ENCODE measurements at regions not wholly inside any gene's neighbourhood (a gene's known extent, or its start where the extent isn't known, plus 50 kb on each side); places are given as distances from the start of the nearest gene placed in this dataset.
"Not testable (repeated sequence)": the region's sequence is repeated elsewhere in the genome, so short reads cannot be mapped to it uniquely, and the experiment has no call there.

DNA sequence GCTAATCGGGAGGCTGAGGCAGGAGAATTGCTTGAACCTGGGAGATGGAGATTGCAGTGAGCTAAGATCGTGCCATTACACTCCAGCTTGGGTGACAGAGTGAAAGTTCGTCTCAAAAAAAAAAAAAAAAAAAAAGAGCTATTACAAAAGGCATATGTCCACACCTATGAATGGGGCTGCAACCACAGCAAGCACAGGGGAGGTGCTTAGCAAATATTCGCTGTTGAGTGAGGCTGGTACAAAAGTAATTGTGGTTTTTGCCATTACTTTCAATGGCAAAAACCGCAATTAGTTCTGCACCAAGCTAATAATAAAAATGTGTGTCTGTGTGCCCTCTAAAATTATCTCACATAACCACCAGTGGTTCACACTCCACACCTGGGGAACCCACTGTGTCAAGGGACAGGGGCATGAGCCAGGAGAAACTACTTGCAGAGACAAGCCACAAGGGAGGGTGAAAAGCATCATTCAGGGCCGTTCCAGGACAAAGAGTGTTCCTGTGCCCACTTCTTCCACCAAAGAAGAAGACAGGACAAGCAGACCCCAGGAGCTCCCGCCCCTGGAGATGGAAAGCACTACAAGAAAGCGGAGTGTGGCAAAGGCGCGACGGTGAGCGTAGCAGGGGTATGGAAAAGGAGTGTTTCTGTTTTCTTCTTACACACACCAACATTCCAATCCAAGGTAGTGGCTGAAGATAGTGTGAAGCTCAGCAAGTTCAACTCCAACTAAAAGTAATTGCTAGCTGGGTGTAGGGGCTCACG lies 84.4 kb upstream of the CNEP1R1 start:
- no peak for DNase-seq

GRCh38 chr16:49944221-49944620 lies 80.8 kb upstream of the CNEP1R1 start:
- DNase-seq: no peak

DNA sequence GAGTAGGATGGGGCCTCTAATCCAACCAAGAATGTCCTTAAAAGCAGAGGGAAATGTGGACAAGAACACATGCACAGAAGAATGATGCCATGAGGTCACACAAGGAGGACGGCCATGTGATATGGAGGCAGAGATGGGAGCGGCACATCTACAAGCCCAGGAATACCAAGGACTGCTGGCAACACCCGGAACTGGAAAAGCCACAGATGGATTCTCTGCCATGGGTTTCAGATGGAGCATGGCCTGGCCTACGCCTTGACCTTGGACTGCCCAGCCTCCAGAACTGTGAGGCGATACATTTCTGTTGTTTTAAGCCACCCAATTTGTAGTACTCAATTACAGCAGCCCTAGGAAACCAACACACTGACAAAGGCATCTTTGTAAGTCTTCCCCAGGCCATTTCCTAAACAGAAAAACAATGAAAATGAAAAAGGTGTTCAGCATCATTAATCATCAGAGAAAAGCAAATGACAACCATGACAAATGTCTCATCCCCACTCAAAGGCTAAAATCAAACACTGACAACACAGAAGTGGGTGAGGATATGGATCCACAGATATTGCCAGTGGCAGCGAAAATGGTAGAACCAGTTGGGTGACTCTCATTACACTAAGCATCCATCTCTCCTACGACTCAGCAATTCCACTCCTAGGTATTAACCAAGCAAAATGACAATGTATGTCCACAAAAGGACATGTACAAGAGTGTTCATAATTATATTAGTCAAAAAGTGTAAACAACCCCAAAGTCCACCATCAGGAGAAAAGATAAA lies 76.9 kb upstream of the CNEP1R1 start:
- DNase-seq: no peak

DNA sequence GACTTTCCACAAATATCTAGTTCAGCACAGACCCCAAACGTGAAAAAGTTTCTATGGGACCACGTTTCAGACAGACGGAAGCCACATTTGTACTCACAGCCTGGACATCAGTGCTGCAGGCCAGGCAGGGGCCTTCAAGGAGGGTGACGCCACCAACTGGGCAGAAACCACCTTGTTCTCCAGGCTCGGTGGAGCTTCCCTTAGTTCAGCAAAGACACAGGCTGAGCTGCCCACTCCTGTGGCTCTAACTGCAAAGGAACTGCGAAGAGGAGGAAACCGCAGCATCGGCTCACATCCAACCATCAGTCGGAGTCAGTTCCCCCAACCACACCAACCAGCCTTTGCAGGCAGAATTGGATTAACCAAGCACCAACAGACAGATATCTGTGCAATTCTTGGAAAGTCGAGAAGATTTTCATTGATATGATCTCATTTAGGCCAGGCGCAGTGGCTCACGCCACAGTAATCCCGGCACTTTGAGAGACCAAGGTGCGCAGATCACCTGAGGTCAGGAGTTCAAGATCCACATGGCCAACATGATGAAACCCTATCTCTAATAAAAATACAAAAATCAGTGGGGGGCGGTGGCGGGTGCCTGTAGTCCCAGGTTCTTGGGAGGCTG lies 73.3 kb upstream of the CNEP1R1 start:
- no peak for DNase-seq

- no peak for DNase-seq
These were observed 72.6 kb upstream of the CNEP1R1 start for GRCh38 chr16:49952386-49952785.

DNA sequence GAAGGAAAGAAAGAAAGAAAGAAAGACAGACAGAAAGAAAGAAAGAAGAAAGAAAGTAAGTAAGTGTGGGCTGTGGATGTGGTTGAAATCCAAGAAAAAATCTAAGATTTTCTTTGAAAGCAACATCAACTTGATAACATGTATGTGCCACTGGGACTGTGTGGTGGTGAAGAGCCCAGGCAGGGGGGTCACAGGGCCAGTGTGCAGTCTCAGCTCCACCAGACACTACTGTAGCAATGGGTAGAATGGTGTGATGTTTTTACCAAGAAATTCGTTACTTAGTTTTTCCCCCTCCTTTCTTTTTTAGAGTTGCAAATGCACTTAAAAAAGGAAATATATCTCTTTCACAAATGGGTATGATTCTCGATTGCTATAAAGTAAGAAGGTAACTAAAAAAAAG lies 71.9 kb upstream of the CNEP1R1 start:
- DNase-seq: no peak

GRCh38 chr16:49955858-49956257 lies 69.2 kb upstream of the CNEP1R1 start:
- no peak for DNase-seq

DNA sequence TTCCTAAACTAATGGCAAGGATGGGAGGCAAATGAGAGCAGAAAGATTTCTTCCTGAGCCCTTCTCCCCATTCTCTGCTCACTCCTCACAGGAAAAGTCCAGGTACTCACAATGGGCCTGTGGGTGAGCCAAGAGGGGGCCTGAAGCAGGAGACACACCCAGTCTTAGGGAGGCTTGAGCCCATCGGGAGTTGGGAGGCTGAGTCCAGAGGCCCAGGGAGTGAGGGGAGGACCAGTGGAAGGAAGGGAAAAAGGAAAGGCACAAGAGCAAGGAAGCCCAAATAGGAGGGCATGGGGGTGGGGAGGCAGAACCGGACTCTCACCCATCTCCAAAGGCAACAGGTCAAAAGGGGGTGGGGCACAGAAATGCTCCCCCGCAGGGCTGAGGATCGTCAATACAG lies 68.1 kb upstream of the CNEP1R1 start:
- no peak for DNase-seq

DNA sequence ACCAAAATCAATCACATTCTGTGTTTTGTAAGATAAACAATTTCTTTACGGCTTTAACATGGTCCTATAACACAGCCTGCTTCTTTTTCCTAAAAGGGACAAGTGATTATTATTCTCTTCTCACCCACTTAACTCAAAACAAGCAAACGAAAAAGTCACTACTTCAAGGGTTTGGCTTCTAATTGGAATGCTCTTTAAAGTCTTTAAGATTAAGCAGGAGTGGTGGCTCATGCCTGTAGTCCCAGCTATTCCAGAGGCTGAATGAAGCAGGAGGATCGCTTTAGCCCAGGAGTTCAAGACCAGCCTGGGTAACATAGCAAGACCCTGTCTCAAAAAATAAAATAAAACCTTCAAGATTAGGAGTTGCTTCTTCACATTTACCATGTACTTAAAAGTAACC lies 66.6 kb upstream of the CNEP1R1 start:
- DNase-seq: no peak

- DNase-seq: no peak
These were observed 65.3 kb upstream of the CNEP1R1 start for GRCh38 chr16:49959552-49960277.

DNA sequence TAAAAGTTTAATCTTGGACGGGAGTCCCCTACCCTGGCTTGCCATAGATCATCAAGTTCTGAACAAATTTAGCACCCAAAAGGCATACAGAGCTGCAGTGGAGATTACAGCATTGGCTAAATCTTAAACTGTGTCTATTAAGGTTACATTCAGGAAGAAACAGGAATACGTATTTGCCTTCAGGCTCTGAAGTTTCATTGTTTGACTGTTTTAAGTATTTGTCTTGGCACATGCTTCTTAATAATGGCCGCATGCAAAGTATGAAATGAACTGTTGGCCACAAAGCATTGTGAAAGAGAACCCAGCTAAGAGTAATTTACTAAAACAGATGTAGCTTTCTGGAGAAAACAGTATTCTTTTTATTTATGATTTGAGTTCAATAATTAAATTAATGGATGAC lies 63.9 kb upstream of the CNEP1R1 start:
- no peak for DNase-seq

DNA sequence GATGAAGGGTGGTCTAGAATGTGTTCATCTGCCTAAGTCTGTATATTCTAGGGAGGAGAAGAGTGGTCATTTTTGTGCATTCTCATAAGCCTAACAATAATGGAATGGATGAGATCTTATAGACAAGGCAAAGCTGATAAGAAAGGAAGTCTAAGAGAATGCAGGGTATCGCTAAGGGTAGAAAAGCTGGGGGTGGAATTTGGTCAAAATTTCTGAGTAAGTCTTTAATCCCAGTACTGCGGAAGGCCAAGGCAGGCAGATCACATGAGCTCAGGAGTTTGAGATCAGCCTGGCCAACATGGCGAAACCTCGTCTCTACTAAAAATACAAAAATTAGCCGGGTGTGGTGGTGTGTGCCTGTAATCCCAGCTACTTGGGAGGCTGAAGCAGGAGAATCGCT lies 62.5 kb upstream of the CNEP1R1 start:
- DNase-seq: not testable (repeated sequence)

DNA sequence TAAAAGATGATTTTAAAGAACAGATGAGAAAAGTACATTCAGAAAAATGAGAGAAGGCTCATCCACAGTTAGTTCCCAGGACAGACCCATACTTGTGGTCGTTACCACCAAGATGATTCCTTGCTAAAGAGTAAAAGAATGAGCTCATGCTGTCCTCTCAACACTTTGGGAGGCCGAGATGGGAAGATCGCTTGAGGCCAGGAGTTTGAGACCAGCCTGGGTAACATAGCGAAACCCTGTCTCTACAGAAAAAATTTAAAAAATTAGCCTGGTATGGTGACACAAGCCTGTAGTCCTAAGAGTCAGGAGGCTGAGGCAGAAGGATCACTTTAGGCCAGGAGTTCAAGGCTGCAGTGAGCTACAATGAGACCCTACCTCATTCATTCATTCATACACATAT lies 60.7 kb upstream of the CNEP1R1 start:
- DNase-seq: no peak

- no peak for DNase-seq
These were observed 60.1 kb upstream of the CNEP1R1 start for GRCh38 chr16:49964973-49965372.

DNA sequence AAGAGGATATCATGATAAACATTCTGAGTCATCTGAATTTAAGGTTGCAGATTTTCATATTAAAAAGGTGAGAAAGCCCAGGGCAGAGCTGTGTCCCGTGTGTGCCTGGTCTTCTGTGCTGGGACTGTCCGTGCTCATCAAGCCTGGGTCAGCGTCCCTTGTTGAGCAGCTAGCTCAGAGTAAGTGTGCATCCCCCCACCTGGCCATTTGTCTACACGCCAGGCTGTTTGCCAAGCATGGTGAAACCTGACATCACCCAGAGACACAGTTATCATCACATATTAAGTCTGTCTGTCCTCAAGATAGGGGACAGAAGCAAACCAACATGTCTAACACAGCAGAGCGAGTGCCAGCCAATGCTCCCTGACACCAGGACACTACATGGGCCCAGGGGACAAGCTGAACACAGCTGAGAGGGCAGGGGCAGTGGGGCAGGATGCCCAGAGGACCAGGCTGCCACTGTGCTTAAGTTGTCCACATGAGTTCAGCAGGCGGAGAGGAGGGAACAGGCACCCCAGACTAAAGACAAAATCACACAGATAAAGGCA lies 57.9 kb upstream of the CNEP1R1 start:
- no peak for DNase-seq

GRCh38 chr16:49969091-49970030 lies 55.7 kb upstream of the CNEP1R1 start:
- DNase-seq: no peak

GRCh38 chr16:49970797-49971431 lies 54.1 kb upstream of the CNEP1R1 start:
- no peak for DNase-seq

DNA sequence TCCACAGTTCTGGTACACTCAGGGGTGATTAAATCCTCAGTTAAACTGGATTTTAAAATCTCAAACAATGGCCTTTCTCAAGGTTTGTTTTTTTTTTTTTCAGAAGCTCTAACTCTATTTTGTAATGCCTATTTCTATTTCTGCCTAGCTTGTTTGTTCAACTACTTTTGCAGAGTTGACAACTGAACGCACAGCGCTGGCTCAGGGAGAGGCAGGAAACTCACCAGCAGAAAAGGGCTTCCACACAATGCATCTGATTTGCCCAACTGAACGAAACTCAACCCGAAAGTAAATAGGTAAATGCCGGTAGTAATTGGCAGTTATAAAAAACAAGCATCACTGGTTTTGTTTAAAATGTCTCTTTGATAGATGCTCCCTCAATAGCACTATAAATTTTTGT lies 52.7 kb upstream of the CNEP1R1 start:
- no peak for DNase-seq

DNA sequence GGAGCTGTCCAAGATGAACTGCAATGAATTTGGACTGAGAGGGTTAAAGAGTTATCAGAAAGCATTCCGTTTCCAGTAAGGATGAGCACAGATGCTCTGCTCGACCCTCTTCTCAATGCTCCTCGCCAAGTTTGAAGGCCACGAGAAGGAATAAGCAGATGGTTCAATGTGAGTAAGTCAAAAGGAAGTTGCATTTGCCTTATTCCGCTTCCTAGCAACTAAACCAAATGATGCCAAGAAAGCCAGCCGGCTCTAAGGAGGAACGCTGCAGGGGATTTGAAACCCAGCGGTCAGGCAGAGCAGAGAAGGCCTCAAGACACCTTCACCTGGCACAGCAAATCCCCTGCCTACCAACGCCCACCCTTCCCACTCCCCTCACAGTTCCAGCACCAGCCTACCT lies 52.1 kb upstream of the CNEP1R1 start:
- DNase-seq: no peak

Measured in CD4-positive, alpha-beta T cell treated with Interleukin-6 for 4 hours (primary cell).